ENCODE measurements at regions not wholly inside any gene's neighbourhood (a gene's known extent, or its start where the extent isn't known, plus 50 kb on each side); places are given as distances from the start of the nearest gene placed in this dataset.

- no peak overlapping the region for H3K4me3 ChIP-seq
- ATAC-seq (ENCODE audit: insufficient read depth, low FRiP score) (no peak), DNase-seq (no peak)
- TF ChIP-seq CTCF (IDR thresholded peaks at IDR 0.05; ENCODE audit: control extremely low read depth, extremely low read depth) = no peak
- H3K36me3 ChIP-seq (ENCODE audit: control insufficient read depth in 4 of 4, insufficient read depth in 4 of 4, low read length in 4 of 4) = no peaks in the 10 kb centered on the region
- no peaks in the 10 kb centered on the region for H3K9me3 ChIP-seq (ENCODE audit: control insufficient read depth in 4 of 4, insufficient read depth in 3 of 4, low read length in 3 of 4)
- H3K27me3 ChIP-seq (ENCODE audit: control insufficient read depth in 3 of 3, insufficient read depth in 3 of 3, low read length in 2 of 3) = no peaks in the 10 kb centered on the region
- H3K9ac ChIP-seq (ENCODE audit: insufficient read depth in 1 of 2, low read length in 2 of 2) = no peak overlapping the region
- WGBS, 2 donors = 75 to 80% methylated on average over 4 of the region's 4 CpGs
- no peak overlapping the region for H3K27ac ChIP-seq (ENCODE audit: low read depth in 1 of 2, low read length in 1 of 2)
- H3K4me1 ChIP-seq (ENCODE audit: control insufficient read depth in 5 of 5, insufficient read depth in 5 of 5, low read length in 5 of 5) = no peaks in the 10 kb centered on the region
These were observed 401.0 kb downstream of the SI start for GRCh38 chr3:164677317-164677716.

- H3K9me3 ChIP-seq (ENCODE audit: control insufficient read depth in 4 of 4, insufficient read depth in 3 of 4, low read length in 3 of 4) = no peaks in the 10 kb centered on the region
These were observed 404.6 kb downstream of the SI start for GRCh38 chr3:164673738-164674137.

GRCh38 chr3:164658125-164658524, 420.2 kb downstream of the SI start:
- Histone ChIP-seq H3K9me3 (ENCODE audit: control insufficient read depth in 4 of 4, insufficient read depth in 3 of 4, low read length in 3 of 4) (no peaks in the 10 kb centered on the region), H3K27ac (ENCODE audit: low read depth in 1 of 2, low read length in 1 of 2) (no peak overlapping the region), H3K36me3 (ENCODE audit: control insufficient read depth in 4 of 4, insufficient read depth in 4 of 4, low read length in 4 of 4) (no peaks in the 10 kb centered on the region), H3K27me3 (ENCODE audit: control insufficient read depth in 3 of 3, insufficient read depth in 3 of 3, low read length in 2 of 3) (no peaks in the 10 kb centered on the region), H3K4me1 (ENCODE audit: control insufficient read depth in 5 of 5, insufficient read depth in 5 of 5, low read length in 5 of 5) (no peaks in the 10 kb centered on the region), H3K9ac (ENCODE audit: insufficient read depth in 1 of 2, low read length in 2 of 2) (no peak overlapping the region), H3K4me3 (no peak overlapping the region)
- TF ChIP-seq CTCF (IDR thresholded peaks at IDR 0.05; ENCODE audit: control extremely low read depth, extremely low read depth) = no peak
- ATAC-seq (ENCODE audit: insufficient read depth, low FRiP score) (no peak), DNase-seq (no peak)
- WGBS, 2 donors = 78 to 83% methylated on average over 1 of the region's 1 CpG

More at GRCh38 chr3:164673738-164674137, 404.6 kb downstream of the SI start:
- no peak for DNase-seq
- Histone ChIP-seq H3K4me3 (no peak overlapping the region), H3K27me3 (ENCODE audit: control insufficient read depth in 3 of 3, insufficient read depth in 3 of 3, low read length in 2 of 3) (no peaks in the 10 kb centered on the region), H3K9ac (ENCODE audit: insufficient read depth in 1 of 2, low read length in 2 of 2) (no peak overlapping the region), H3K4me1 (ENCODE audit: control insufficient read depth in 5 of 5, insufficient read depth in 5 of 5, low read length in 5 of 5) (no peaks in the 10 kb centered on the region), H3K27ac (ENCODE audit: low read depth in 1 of 2, low read length in 1 of 2) (no peak overlapping the region), H3K36me3 (ENCODE audit: control insufficient read depth in 4 of 4, insufficient read depth in 4 of 4, low read length in 4 of 4) (no peaks in the 10 kb centered on the region)
- no peak for ATAC-seq (ENCODE audit: insufficient read depth, low FRiP score)
- 84 to 94% methylated on average over 2 of the region's 2 CpGs for WGBS, 2 donors
- TF ChIP-seq CTCF (IDR thresholded peaks at IDR 0.05; ENCODE audit: control extremely low read depth, extremely low read depth) = no peak

GRCh38 chr3:164657631-164658030, 420.7 kb downstream of the SI start:
- H3K4me1 ChIP-seq (ENCODE audit: control insufficient read depth in 5 of 5, insufficient read depth in 5 of 5, low read length in 5 of 5) = no peaks in the 10 kb centered on the region
- no peaks in the 10 kb centered on the region for H3K9me3 ChIP-seq (ENCODE audit: control insufficient read depth in 4 of 4, insufficient read depth in 3 of 4, low read length in 3 of 4)
- H3K36me3 ChIP-seq (ENCODE audit: control insufficient read depth in 4 of 4, insufficient read depth in 4 of 4, low read length in 4 of 4) = no peaks in the 10 kb centered on the region
- DNase-seq (peak in 1 of 3 donors; percentile 1), ATAC-seq (ENCODE audit: insufficient read depth, low FRiP score) (no peak)
- no peak overlapping the region for H3K9ac ChIP-seq (ENCODE audit: insufficient read depth in 1 of 2, low read length in 2 of 2)
- no peak overlapping the region for H3K4me3 ChIP-seq
- no peak overlapping the region for H3K27ac ChIP-seq (ENCODE audit: low read depth in 1 of 2, low read length in 1 of 2)
- 80 to 88% methylated on average over 3 of the region's 3 CpGs for WGBS, 2 donors
- TF ChIP-seq CTCF (IDR thresholded peaks at IDR 0.05; ENCODE audit: control extremely low read depth, extremely low read depth) = no peak
- no peaks in the 10 kb centered on the region for H3K27me3 ChIP-seq (ENCODE audit: control insufficient read depth in 3 of 3, insufficient read depth in 3 of 3, low read length in 2 of 3)

Data from lung (tissue), 11 donors.